ENCODE measurements at regions not wholly inside any gene's neighbourhood (a gene's known extent, or its start where the extent isn't known, plus 50 kb on each side); places are given as distances from the start of the nearest gene placed in this dataset.
"Not testable (repeated sequence)": the region's sequence is repeated elsewhere in the genome, so short reads cannot be mapped to it uniquely, and the experiment has no call there.

DNA sequence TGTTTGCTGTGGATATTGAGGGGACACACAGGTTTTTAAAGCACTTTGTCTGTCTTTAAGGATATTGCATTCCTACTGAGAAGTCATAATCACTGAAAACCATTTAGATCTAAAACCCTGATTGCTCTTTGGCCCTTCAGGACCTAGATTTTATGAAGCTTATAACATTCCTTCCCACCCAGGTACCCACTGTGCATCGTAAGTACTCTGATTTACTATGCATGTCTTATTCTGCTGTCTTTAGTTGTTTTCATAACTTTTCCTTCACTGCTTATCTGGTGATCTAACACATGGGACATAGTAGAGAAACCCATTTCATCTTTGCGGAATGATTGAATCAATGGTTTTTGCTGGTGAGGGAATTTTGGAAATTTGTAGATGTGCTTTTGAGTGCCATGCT is 247.0 kb upstream of the RARB start:
- DNase-seq (ENCODE audit: low read depth): no peak
- no peak overlapping the region for H3K4me3 ChIP-seq (ENCODE audit: low read depth, low read length)

DNA sequence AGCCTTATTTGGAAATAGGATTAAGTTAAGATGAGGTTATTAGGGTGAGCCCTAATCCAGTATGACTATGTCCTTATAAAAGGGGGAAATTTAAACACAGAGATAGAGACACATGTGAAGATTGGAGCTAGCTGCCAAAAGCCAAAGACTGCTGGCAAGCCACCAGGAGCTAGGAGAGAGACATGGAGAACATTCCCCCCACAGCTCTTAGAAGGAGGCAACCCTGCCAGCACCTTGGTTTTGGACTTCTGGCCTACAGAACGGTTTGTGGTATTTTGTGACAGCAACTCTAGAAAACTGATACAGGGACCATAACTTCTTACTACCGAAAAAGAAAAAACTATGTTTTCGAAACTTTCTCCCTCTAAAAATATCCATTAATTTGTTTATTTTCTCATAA is 245.3 kb upstream of the RARB start:
- DNase-seq (ENCODE audit: low read depth): no peak
- H3K4me3 ChIP-seq (ENCODE audit: low read depth, low read length): no peak overlapping the region

DNA sequence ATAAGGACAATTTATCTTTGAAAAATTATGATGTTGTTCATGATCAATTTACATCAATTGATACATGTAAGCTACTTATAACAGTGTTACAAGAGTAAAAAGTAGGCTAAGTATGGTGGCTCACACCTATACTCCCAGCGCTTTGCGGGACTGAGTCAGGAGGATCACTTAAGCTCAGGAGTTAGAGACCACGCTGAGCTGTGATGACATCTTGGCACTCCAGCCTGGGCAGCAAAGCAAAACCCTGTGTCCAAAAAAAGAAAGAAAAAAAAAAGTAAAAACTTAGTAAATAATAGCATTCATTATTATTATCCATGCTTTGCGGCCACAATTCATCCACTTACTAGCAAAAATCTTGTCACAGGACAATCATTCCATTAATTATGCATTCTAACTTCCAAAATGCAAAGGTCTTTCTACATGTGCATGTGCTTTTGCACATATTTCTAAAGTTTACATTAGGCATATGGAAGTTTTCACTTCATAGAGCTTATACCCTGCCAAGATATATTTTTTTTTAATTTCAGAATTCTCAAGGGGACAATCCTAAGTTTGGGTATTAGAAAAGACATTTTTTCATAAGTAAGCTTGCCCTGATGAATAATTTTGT is 243.3 kb upstream of the RARB start:
- no peak for DNase-seq (ENCODE audit: low read depth)

DNA sequence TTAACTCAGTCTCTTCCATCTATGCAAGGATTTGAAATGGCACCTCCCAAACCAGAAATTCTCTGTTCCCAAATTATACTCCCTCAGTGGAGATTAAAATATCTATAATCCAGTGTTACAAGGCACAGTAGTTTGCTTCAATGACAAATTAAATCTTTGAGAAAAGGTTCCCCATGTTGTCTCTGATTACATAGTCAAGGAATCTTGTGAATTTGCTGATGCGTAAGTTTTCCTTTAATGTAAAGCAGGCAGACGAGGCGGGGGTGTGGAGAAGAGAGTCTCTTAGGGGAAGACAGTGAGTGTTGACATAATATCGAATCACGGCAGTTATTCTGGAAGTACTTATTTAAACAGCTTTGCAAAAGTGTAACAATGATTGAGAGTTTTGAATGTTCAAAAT is 236.4 kb upstream of the RARB start:
- DNase-seq (ENCODE audit: low read depth): no peak
- no peak overlapping the region for H3K4me3 ChIP-seq (ENCODE audit: low read depth, low read length)

More for the DNA sequence above, 243.3 kb upstream of the RARB start:
- H3K4me3 ChIP-seq (ENCODE audit: low read depth, low read length): no peak overlapping the region

DNA sequence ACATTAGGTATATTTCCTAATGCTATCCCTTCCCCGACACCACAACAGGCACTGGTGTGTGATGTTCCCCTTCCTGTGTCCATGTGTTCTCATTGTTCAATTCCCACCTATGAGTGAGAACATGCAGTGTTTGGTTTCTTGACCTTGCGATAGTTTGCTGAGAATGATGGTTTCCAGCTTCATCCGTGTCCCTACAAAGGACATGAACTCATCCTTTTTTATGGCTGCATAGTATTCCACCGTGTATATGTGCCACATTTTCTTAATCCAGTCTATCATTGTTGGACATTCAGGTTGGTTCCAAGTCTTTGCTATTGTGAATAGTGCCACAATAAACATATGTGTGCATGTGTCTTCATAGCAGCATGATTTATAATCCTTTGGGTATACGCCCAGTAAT is 228.5 kb upstream of the RARB start:
- not testable (repeated sequence) for DNase-seq (ENCODE audit: low read depth); H3K4me3 ChIP-seq (ENCODE audit: low read depth, low read length)

DNA sequence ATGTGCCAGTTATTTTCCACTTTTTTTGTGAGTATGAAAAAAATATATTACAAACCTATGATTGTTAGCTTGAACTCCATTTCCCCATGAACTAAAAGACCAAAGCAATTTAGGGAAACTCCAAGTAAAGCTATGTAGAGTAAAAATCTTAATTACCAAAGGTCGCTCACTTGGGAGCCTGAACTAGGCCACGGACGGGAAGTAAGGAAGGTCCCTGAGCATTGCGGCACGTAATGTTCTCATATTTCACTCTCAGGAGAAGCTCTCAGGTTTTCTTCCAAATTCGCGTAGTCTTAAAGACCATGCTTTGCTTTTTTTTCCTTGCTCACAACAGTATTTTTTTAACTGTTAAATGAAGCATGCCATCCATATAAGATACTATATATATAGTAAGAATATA is 215.3 kb upstream of the RARB start:
- DNase-seq (ENCODE audit: low read depth): no peak
- H3K4me3 ChIP-seq (ENCODE audit: low read depth, low read length): no peak overlapping the region

DNA sequence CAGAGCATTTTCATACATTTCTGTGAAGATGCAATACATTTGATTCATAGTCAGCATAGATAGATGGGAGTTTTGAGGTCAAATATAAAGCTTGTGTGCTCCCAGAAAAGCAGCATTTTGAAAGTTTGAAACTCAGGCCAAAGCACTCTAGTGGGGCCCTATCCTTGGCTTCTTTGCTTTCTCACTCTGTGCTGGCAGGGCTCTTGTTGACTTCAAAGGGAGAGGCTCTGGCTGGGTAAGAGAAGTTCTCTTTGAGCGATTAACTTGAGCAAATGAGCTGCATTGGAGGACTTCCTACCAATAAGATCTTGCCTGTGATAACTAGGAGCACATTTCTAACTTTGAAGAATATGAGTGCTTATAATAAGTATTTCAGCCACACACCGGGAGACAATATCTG is 214.0 kb upstream of the RARB start:
- no peak overlapping the region for H3K4me3 ChIP-seq (ENCODE audit: low read depth, low read length)
- DNase-seq (ENCODE audit: low read depth): no peak

DNA sequence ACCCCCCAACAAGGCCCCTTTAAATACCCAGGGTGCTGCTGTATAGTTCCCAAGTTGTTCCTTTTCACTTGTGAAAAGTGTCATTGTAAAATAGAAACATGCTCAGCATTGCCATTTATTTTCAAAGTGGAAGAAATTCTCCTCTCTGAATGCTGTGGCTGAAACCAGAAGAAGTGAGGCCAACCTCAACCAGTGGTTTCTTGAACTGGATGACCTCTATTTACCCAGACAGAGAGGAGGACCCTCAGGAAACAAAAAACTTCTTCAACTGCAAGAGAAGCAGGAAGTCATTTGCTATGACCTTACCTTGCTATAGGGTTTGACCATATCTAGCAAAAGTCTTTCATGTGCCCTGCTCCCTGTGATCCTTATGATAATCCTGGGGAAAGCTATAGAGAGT is 209.7 kb upstream of the RARB start:
- no peak for DNase-seq (ENCODE audit: low read depth)
- H3K4me3 ChIP-seq (ENCODE audit: low read depth, low read length): no peak overlapping the region

DNA sequence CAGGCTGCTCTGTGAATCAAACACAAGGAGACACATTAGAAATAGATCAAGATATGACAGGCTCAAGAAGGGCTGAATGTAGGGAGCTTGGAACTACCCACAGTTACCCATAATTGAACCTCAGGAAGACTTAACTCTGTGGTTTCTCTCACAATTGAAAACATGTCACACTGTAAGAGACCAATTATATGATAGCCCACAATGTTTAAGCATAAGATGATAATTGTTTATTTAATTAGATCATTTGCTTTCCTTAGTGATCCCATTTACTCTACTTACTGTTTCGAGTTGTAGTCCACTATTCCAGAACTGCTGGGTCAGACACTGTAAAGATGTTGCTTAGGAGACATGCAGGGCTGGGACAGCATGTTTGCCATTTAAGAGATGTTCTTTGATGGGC is 201.3 kb upstream of the RARB start:
- H3K4me3 ChIP-seq (ENCODE audit: low read depth, low read length): no peak overlapping the region
- no peak for DNase-seq (ENCODE audit: low read depth)

DNA sequence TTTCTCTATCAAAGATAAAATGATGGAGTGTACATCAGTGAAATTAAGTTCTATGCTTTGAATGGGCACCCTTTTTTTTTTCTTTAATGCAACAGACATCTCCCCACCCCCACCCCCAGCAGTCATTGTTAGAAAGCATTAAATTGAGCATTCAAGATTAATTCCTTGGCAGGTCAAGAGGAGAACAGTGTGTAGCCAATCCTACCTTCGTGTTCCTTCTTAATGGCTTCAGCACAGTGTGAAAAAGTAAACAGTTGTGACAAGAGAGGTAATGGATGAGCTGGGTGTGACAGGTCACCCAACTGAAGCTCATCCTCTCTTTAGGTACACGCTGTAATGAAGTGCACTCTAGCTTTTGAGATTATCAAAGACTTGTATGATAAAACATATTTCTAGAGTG is 198.5 kb upstream of the RARB start:
- DNase-seq (ENCODE audit: low read depth): no peak
- no peak overlapping the region for H3K4me3 ChIP-seq (ENCODE audit: low read depth, low read length)

DNA sequence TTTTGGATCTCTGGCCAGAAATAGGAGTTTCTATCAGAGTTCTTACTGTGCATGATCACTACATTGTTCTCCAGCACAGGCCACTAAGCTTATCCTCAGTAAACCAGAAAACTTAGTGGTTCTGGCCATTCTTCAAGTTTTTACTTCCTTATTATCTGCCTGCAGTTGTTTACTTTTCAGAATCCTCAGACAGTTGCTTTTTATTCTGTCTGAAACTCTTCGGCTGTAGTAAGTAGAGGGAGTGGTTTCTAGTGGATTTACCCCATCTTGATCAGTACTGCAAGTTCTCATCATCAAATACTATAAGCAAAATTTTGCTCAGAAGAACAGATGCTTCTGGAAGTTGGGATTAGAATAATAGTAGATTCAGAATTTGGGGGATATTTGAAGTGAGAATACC is 193.0 kb upstream of the RARB start:
- no peak for DNase-seq (ENCODE audit: low read depth)
- no peak overlapping the region for H3K4me3 ChIP-seq (ENCODE audit: low read depth, low read length)

DNA sequence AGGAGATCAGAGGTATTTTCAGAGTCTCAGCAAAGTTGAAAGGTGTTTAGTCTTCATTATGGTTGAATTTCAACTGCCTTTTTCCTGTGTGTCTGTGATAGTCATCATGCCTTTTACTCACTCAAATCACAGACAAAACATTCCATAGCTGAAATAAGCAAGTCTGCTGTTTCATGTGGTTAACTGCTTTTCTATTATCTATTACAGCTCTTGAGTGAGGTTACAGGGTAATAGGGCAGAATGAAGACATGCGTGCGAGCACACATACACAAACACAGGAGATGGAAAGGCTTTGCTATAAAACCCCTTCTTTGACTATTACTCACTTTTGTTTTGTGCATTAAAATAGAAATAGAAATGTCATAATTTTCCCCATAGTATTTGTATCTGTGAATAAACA is 192.6 kb upstream of the RARB start:
- H3K4me3 ChIP-seq (ENCODE audit: low read depth, low read length): no peak overlapping the region
- no peak for DNase-seq (ENCODE audit: low read depth)

DNA sequence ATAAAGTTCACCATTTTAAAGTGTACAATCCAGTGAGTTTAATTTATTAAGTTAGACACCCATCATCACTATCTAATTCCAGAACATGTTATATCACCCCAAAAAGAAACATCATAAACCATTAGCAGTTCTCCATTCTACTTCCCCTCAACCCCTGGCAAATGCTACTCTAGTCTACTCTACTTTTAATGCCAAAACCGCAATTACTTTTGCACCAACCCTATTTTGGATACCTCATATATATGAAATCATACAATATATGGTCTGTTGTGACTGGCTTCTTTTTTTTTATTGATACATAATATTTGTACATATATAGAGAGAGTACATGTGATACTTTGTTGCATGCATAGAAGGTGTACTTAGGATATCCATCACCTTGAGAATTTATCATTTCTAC is 190.5 kb upstream of the RARB start:
- DNase-seq (ENCODE audit: low read depth): no peak

DNA sequence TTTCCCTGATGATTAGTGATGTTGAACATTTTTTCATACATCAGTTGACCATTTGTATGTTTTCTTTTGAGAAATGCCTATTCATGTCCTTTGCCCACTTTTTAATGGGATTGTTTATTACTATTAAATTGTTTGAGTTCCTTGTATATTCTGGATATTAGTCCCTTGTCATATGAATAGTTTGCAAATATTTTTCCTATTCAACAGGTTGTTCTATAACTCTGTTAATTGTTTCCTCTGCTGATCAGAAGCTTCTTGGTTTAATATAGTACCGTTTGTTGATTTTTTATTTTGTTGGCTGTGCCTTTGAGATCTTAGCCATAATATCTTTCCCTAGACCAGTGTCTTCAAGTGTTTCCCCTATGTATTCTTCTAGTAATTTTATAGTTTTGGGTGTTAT is 189.0 kb upstream of the RARB start:
- no peak overlapping the region for H3K4me3 ChIP-seq (ENCODE audit: low read depth, low read length)
- DNase-seq (ENCODE audit: low read depth): no peak

More for the DNA sequence above, 190.5 kb upstream of the RARB start:
- no peak overlapping the region for H3K4me3 ChIP-seq (ENCODE audit: low read depth, low read length)

DNA sequence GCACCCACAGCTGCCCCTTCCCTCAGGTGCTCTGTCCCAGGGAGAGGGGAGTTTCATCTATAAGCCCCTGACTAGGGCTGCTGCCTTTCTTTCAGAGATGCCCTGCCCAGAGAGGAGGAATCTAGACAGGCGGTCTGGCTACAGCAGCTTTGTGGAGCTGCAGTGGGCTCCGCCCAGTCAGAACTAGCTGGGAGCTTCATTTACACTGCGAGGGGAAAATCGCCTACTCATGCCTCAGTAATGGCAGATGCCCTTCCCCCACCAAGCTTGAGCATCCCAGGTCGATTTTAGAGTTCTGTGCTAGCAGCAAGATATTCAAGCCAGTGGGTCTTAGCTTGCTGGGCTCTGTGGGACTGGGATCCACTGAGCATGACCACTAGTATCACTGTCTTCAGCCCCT is 181.2 kb upstream of the RARB start:
- no peak overlapping the region for H3K4me3 ChIP-seq (ENCODE audit: low read depth, low read length)
- DNase-seq (ENCODE audit: low read depth): no peak

DNA sequence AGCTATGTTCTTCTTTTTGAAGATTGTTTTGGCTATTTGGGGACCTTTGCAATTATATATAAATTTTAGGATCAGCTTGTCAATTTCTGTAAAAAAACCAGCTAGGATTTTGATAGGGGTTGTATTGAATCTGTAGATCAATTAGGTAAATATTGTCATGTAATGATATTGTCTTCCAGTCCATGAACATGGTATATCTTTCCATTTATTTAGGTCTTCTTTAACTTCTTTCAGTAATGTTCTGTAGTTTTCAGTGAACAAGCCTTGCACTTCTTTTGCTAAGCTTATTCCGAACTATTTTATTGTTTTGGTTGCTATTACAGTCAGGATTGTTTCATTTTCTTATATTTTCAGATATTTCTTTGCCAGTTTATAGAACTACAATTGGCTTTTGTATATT is 175.8 kb upstream of the RARB start:
- no peak overlapping the region for H3K4me3 ChIP-seq (ENCODE audit: low read depth, low read length)
- DNase-seq (ENCODE audit: low read depth): no peak

DNA sequence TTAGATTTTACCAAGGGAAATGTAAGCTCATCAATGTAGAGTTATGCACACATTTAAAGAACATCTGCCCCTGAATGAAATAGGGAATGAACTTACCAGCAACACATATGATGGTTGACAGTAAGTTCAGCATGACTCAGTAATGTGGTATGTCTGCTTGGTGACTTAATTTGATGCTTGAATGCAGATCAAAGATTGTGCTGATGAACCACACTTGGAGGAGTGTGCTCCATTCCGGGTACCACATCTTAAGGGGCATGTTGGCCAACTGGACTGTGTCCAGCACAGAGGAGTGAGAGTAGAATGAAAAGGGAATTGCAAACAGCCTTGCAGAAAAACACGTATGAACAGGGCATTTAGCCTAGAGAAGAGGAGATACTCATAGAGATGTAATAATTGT is 171.0 kb upstream of the RARB start:
- no peak overlapping the region for H3K4me3 ChIP-seq (ENCODE audit: low read depth, low read length)
- DNase-seq (ENCODE audit: low read depth): peak; percentile 13

DNA sequence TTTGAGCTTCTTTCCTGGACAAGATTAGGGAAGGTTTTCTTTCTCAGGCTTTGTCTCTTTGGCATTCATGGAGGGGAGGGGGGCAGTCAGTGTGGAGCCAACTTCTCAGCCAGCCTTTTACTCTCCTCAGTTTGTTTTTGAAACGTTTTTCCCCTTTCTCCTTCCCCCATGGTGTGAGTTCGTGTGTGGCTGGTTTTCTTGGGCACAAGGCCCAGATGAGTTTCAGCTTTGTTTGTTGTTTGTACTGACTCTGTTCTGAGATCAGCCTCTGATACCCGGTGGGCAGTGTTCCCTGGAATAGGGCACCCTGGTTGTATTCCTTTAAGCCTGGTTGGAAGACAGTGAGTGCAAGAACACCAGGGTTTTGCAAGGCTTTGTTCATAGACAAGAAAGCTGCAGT is 168.2 kb upstream of the RARB start:
- no peak overlapping the region for H3K4me3 ChIP-seq (ENCODE audit: low read depth, low read length)
- DNase-seq (ENCODE audit: low read depth): peak; percentile 7

DNA sequence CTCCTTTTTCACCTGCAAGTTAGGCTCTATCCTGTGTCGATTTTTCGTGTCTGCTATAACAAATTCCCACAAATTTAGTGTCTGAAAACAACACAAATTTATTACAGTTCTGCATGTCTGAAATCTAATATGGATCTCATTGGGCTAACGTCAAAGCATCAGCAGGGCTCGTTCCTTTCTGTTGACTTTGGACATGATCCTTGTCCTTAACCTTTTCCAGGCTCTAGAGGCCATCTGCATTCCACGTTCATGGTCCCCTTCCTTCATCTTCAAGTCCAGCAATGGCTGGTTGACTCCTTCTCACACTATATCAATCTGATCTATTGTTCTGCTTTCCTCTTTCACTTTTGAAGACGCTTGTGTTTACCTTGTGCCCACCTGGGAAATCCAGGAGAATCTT is 165.7 kb upstream of the RARB start:
- no peak overlapping the region for H3K4me3 ChIP-seq (ENCODE audit: low read depth, low read length)
- no peak for DNase-seq (ENCODE audit: low read depth)

DNA sequence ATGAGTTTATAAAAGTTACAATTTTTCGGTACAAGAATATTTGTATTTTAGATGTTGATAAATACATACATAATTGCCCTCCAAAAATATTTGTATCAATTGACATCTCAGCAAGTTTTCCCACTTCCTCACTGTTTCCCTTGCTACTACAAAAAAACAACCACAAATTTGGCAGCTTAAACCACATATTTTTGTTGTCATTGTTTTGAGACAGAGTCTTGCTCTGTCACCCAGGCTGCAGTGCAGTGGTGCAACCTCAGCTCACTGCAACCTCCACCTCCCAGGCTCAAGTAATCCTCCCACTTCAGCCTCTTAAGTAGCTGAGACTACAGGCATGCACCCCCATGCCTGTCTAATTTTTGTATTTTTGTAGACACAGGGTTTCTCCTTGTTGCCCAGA is 162.8 kb upstream of the RARB start:
- DNase-seq (ENCODE audit: low read depth): no peak
- H3K4me3 ChIP-seq (ENCODE audit: low read depth, low read length): no peak overlapping the region

DNA sequence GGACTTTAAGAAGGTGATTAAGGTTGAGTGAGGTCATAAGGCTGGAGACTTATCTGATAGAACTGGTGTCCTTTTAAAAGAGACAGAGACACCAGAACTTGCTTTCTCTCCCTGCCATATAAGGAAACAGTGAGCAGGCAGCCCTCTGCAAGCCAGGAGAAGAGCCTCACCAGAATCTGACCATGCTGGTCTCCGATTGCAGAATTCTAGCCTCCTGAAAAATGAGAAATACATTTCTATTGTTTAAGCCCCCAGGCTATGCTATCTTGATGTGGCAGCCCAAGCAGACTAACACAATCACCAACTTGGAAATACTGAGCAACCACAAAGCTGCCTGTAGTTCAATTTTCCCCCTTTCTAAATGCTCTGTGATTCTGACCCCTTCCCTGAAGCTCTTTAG is 161.4 kb upstream of the RARB start:
- no peak for DNase-seq (ENCODE audit: low read depth)
- no peak overlapping the region for H3K4me3 ChIP-seq (ENCODE audit: low read depth, low read length)

DNA sequence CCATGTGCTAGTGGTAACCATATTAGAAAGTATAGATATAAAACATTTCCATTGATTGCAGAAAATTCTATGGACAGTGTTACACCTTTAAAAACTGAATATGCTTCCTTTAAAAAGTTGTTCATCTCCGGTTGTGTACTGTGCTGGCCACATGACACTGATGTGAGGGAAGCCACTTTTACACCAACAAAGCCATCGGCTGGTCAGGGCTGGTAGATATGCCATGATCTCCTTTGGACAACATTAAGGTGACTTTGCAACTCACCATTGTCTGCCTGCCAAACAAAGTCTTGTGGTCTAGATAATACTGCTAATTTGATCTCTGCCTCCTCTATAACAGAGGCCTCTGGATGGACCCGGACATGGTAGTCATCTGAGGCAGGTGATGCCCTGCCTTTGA is 156.0 kb upstream of the RARB start:
- H3K4me3 ChIP-seq (ENCODE audit: low read depth, low read length): no peak overlapping the region
- no peak for DNase-seq (ENCODE audit: low read depth)
